ENCODE measurements at regions not wholly inside any gene's neighbourhood (a gene's known extent, or its start where the extent isn't known, plus 50 kb on each side); places are given as distances from the start of the nearest gene placed in this dataset.

DNA sequence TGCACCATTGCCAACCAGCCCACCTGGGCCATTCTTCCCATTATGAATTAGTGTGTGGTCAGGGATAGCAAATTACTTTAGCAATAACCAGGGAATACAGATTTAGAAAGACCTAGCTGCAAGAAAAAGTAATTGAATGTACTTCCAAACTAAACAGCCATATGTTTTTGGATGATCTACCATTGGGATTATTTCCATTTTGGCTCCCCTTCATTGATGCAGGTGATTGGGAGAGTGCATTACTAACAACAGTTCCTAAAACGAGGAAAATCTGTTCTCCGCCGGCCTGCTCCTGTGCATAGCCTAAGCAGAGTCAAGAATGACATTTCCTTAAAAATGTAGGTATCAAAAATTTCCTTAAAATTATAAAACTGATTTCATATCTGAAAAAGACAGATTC lies 58.5 kb downstream of the MAIP1 start:
- H3K4me3 ChIP-seq (ENCODE audit: low read depth, low read length): no peak overlapping the region
- TF ChIP-seq, protein P1, sequence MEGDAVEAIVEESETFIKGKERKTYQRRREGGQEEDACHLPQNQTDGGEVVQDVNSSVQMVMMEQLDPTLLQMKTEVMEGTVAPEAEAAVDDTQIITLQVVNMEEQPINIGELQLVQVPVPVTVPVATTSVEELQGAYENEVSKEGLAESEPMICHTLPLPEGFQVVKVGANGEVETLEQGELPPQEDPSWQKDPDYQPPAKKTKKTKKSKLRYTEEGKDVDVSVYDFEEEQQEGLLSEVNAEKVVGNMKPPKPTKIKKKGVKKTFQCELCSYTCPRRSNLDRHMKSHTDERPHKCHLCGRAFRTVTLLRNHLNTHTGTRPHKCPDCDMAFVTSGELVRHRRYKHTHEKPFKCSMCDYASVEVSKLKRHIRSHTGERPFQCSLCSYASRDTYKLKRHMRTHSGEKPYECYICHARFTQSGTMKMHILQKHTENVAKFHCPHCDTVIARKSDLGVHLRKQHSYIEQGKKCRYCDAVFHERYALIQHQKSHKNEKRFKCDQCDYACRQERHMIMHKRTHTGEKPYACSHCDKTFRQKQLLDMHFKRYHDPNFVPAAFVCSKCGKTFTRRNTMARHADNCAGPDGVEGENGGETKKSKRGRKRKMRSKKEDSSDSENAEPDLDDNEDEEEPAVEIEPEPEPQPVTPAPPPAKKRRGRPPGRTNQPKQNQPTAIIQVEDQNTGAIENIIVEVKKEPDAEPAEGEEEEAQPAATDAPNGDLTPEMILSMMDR (conservative IDR thresholded peaks at IDR 0.05; ENCODE audit: low read depth, low read length): no peak
- no peak for DNase-seq (ENCODE audit: low read depth)

DNA sequence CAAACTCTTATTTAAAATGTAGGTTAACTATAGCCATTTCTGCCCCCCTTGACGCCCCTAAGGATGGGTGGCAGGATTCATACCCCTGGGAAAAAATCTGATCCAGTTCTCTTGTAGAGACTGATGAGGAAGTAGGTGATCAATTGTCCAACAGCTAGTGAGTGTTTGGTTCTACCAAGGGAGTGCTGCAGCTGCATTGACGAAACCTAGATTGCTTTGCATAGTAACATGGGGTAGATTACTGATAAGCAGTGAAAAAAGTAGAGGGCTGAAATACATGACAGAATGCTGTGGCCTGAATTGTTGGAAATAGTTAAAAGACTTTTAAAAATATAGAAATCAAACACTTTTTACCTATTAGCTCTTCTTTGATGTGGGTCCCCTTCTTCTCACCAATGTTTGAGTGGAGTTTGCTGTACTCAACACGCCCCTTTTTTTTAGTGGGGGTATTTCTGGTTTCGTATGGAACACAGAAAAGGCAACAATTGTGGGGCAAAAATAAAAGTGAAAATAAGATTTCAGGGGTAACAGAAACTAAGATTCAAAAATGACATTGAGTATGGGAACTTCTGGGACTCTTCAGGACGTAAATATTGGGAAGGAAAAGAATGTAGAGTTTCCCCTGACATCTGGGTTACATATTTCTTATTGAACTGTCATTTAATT lies 66.2 kb downstream of the MAIP1 start:
- no peak for DNase-seq (ENCODE audit: low read depth)
- no peak overlapping the region for H3K4me3 ChIP-seq (ENCODE audit: low read depth, low read length)

DNA sequence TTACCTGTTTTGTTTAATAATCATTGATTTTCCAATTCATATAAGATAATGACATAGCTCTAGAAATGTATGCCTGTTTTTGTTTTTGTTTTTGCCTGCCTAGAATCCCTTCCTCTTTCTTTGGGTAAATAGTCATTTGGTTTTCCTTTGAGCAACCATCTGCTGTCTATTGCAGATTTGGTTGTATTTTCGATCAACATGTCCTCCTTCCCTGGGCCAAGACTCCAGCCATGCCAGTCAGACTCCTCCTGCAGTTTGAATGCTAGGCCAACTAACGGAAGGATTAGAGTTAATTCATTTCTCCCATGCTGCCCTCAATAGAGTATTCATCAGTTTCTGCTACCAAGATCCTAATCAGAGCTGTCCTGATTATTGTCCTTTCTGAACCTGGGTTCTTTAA lies 67.1 kb downstream of the MAIP1 start:
- TF ChIP-seq, protein P1 (conservative IDR thresholded peaks at IDR 0.05; ENCODE audit: low read depth, low read length): no peak
- no peak for DNase-seq (ENCODE audit: low read depth)

More for the DNA sequence above, 66.2 kb downstream of the MAIP1 start:
- TF ChIP-seq, protein P1 (conservative IDR thresholded peaks at IDR 0.05; ENCODE audit: low read depth, low read length): no peak

DNA sequence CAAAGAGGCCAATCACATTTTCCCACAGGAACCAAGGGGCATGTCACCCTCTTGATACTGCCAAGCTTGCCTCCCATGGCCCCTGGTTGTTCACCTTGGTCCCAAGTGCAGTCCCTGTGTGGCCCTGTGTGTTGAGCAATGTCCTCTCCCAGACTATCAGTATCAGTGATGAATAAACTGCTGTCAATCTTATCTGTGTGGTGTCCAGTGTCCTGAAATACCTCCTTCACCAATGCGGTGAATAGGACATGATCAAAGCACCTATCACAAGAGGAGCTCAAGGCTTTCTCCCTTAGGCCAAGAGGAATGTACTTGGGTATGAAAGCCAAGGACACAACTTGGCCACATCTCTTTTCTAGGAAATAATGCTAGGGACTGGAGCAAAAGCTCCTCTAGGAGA lies 68.2 kb downstream of the MAIP1 start:
- no peak for DNase-seq (ENCODE audit: low read depth)
- TF ChIP-seq, protein P1 (conservative IDR thresholded peaks at IDR 0.05; ENCODE audit: low read depth, low read length): no peak
- no peak overlapping the region for H3K4me3 ChIP-seq (ENCODE audit: low read depth, low read length)

More for the DNA sequence above, 67.1 kb downstream of the MAIP1 start:
- H3K4me3 ChIP-seq (ENCODE audit: low read depth, low read length): no peak overlapping the region

DNA sequence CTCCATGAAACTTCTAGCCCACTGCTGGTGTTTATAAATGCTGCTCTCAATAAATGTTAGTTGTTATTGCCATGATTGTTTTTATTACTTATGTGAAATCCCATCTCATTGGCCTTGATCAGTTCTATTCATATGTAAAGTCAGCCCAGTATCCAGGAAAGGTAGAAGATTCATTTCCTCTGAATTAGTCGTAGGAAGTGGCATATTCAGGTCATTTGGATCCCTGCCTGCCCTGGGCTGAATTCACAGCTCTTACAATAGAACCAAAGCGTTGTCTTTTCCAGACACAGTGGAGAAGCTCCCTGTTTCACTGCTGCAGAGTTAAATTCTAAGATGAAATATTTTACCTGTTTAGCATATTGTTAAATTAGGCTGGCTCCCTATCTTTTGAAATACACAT lies 70.3 kb downstream of the MAIP1 start:
- TF ChIP-seq, protein P1 (conservative IDR thresholded peaks at IDR 0.05; ENCODE audit: low read depth, low read length): no peak
- H3K4me3 ChIP-seq (ENCODE audit: low read depth, low read length): no peak overlapping the region
- no peak for DNase-seq (ENCODE audit: low read depth)

DNA sequence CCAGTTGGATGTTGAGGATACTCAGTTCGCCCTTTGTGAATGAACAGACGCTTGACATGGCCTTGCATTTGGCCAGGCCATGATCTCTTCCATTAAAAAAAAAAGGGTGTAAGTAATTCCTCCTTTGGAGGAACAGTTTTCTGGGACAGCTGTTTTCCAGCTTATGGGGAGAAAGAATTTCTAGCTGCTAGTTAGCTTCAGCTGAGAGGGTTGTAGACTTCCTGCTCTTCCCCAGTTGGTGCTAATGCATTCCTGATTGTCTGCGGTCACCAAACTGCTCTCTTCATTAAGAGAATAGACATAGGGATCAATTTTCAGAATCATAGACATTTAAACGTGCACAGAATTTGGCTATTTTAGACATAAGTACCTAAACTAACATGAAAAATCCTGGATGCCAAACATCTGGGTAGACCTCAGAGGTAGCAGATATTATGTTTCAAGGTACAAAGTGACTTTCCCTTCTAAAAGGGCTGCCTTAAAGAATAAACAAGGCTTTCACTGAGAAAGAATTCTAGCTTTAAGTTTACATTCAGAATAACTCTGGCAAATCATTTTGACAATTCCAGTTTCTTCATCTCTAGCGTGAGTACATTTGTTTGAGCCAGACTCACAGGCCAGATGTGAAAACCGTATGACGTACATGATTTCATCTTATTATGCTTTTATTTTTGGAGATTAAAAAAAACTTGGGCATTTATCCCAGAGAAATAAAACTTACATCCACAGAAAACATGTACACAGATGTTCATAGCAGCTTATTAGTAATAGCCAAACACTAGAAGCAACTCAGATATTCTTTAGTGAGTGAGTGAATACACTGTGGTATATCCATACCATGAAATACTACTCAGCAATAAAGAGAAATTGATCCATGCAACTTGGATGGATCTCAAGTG lies 71.2 kb downstream of the MAIP1 start:
- DNase-seq (ENCODE audit: low read depth): no peak
- TF ChIP-seq, protein P1 (conservative IDR thresholded peaks at IDR 0.05; ENCODE audit: low read depth, low read length): no peak
- no peak overlapping the region for H3K4me3 ChIP-seq (ENCODE audit: low read depth, low read length)
